Neutrophil (primary cell): ENCODE measurements at regions not wholly inside any gene's neighbourhood (a gene's known extent, or its start where the extent isn't known, plus 50 kb on each side); places are given as distances from the start of the nearest gene placed in this dataset.

Experiments used
- H3K27ac ChIP-seq: fragments of 200-600 bp; sonication (generic); 2 replicates; pipeline ENCODE4 v1.5.1; 2016; ENCODE audit warnings: mild to moderate bottlenecking, moderate library complexity
- H3K27me3 ChIP-seq: fragments of 200-600 bp; sonication (generic); 2 replicates; pipeline ENCODE4 v1.6.0; 2016; ENCODE audit warnings: mild to moderate bottlenecking
- H3K36me3 ChIP-seq: fragments of 200-600 bp; sonication (generic); 2 replicates; pipeline ENCODE4 v1.5.1; 2017
- H3K4me1 ChIP-seq, 2 experiments: fragments of 200-600 bp in 1 of 2; sonication (generic) in 1 of 2; 1 replicate in 1 of 2; 2 replicates in 1 of 2; pipeline versions ENCODE4 v1.5.1 to v1.6.1; 2013 to 2016; ENCODE audit warnings: low read depth in 1 of 2, low read length in 1 of 2, mild to moderate bottlenecking in 1 of 2, moderate library complexity in 1 of 2; ENCODE audit not compliant: control insufficient read depth in 1 of 2, insufficient read depth in 1 of 2
- H3K4me3 ChIP-seq, 2 experiments: fragments of 200-600 bp in 1 of 2; sonication (generic) in 1 of 2; 1 replicate in 1 of 2; 2 replicates in 1 of 2; pipeline ENCODE4 v1.5.1; 2013 to 2016; ENCODE audit warnings: low read depth in 1 of 2, low read length in 1 of 2, mild to moderate bottlenecking in 1 of 2, moderate library complexity in 1 of 2
- H3K9me3 ChIP-seq: fragments of 200-600 bp; sonication (generic); 2 replicates; pipeline ENCODE4 v1.5.1; 2016
- CTCF ChIP-seq: fragments of 200-600 bp; sonication (generic); IDR thresholded peaks from 2 replicates; pipeline ENCODE4 v1.5.1; 2016; ENCODE audit warnings: antibody characterized with exemption

GRCh38 chr10:15439341-15439842 lies 68.3 kb upstream of the FAM171A1 start:
- no peak overlapping the region for H3K4me3 ChIP-seq
- H3K36me3 ChIP-seq: no peaks in the 10 kb centered on the region
- TF ChIP-seq CTCF: no peak
- no peaks in the 10 kb centered on the region for H3K9me3 ChIP-seq
- no peak overlapping the region for H3K27ac ChIP-seq
- H3K27me3 ChIP-seq: peaks cover 59% of the 10 kb centered on the region
- H3K4me1 ChIP-seq: no peaks in the 10 kb centered on the region

- Histone ChIP-seq H3K9me3 (no peaks in the 10 kb centered on the region), H3K27ac (no peak overlapping the region), H3K36me3 (no peaks in the 10 kb centered on the region), H3K4me1 (peaks cover 0 to 3% of the 10 kb centered on the region in 2 experiments), H3K4me3 (no peak overlapping the region), H3K27me3 (peaks cover 66% of the 10 kb centered on the region)
- TF ChIP-seq CTCF: no peak
Observed at GRCh38 chr10:15436696-15437095, 65.6 kb upstream of the FAM171A1 start.

- peak; percentile 21 for TF ChIP-seq CTCF
- Histone ChIP-seq H3K9me3 (no peaks in the 10 kb centered on the region), H3K4me1 (peaks cover 0 to 3% of the 10 kb centered on the region in 2 experiments), H3K27me3 (peaks cover 41% of the 10 kb centered on the region), H3K4me3 (no peak overlapping the region), H3K27ac (no peak overlapping the region), H3K36me3 (no peaks in the 10 kb centered on the region)
Observed at GRCh38 chr10:15433850-15434537, 62.9 kb upstream of the FAM171A1 start.

GRCh38 chr10:15432266-15432665 lies 61.2 kb upstream of the FAM171A1 start:
- Histone ChIP-seq H3K36me3 (no peaks in the 10 kb centered on the region), H3K4me3 (no peak overlapping the region), H3K27me3 (peaks cover 29% of the 10 kb centered on the region), H3K4me1 (peaks cover 0 to 3% of the 10 kb centered on the region in 2 experiments), H3K27ac (no peak overlapping the region), H3K9me3 (no peaks in the 10 kb centered on the region)
- TF ChIP-seq CTCF: no peak

GRCh38 chr10:15430969-15431771 lies 60.1 kb upstream of the FAM171A1 start:
- Histone ChIP-seq H3K9me3 (no peaks in the 10 kb centered on the region), H3K27me3 (peaks cover 31% of the 10 kb centered on the region), H3K27ac (no peak overlapping the region), H3K4me1 (peaks cover 0 to 3% of the 10 kb centered on the region in 2 experiments), H3K36me3 (no peaks in the 10 kb centered on the region), H3K4me3 (no peak overlapping the region)
- TF ChIP-seq CTCF: no peak
